Stimulated activated CD4-positive, alpha-beta T cell treated with anti-CD3 and anti-CD28 coated beads, Interleukin-15, amount 100 ng/mL, for 48 hours (primary cell): ENCODE measurements at regions not wholly inside any gene's neighbourhood (a gene's known extent, or its start where the extent isn't known, plus 50 kb on each side); places are given as distances from the start of the nearest gene placed in this dataset.

Experiments
- DNase-seq, 2 donors: peaks; one replicate each; pipeline ENCODE4 v3.0.0-alpha.2; 2020; ENCODE audit warnings: low read depth in 2 of 2

GRCh38 chr6:54716877-54717276 lies 129.7 kb upstream of the FAM83B start:
- DNase-seq, result no peak

DNA sequence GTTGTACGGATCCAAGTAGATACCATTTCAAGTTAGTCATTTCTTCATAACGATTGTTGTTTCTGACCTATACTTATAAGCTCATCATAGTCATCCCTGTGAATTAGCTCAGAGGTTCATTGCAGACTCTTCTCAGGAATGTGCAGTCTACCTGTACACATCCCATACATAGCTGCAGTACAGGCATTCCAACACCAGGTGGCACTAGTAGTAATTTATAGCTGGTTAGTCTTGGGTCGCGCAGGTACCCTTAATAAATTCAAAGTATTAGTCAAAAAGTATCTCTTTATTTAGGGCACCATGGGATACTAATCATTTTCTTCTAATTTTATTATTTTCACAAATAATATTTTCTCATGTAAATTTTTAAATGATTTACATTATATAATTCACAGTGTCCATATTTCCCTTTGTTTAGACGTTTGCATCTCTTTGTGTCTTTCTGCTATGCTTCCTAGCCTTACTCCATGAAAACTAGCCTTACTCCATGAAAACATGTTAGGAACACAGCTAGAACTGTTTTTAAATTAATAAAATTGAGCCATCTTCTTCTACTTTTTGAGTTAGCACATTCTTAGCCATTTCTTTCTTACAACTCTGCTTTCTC lies 128.6 kb upstream of the FAM83B start:
- DNase-seq, result peak; percentile 14 to 36

DNA sequence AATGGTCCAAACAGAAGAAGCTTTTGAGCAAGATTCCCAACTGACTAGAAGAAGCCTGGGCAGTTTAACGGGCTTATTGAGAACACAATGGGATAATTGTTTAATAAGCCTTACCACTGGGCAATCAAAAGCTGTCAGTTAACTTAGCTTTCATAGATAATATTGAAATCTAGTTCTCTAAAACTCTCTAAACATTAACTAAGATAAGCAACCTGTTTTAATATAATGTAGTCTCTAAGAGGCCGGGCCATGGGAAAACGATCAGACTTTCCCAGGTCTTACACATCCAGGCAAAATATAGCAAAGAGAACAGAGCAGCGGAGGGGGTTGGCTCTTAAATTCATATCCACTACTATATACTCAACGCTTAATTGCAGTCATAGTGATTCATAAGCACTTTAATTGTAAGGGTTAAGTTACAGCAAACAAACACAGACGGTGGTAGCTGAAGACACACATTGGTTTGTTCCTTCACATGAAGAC lies 128.0 kb upstream of the FAM83B start:
- DNase-seq, result no peak

GRCh38 chr6:54719131-54719530 lies 127.4 kb upstream of the FAM83B start:
- no peak for DNase-seq

GRCh38 chr6:54719633-54720032 lies 126.9 kb upstream of the FAM83B start:
- DNase-seq, result no peak

DNA sequence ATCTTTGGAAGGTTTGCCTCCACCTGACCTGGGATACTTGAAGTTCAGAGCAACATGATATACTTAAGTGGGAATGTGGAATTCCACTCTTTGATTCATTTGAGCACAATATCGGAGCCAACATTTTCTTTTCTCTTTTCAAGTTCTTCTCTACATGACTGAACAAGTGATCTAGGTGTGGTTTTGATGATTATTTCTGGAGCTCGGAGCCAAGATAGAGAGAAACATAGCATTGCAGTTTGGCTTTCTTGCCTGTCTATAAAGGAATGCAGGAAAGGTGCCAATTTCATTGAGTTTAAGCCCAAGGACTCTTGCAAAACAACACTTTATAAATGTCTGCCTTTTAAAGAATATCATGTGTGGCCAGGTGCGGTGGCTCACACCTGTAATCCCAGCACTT lies 124.2 kb upstream of the FAM83B start:
- DNase-seq, result no peak

DNA sequence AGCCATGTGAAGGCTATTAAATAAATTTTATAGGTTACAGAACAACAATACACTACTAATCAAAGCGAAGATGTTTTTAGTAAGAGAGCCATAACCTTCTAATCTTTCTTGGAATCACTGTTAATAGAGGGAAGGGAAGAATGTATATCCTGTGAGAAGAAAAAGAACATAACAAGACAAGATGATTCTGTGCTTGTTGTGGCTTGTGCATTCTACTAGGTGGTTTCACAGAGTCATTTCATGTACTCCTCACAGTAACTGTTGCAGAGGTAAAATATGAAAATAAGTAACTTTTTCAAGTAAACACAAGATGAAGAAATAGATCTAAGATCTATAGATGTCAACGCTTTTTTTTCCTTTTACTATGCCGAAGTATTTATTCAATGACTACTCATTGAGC lies 116.9 kb upstream of the FAM83B start:
- DNase-seq, result no peak

- DNase-seq, result no peak
Measured at GRCh38 chr6:54730767-54731630, 115.6 kb upstream of the FAM83B start.

GRCh38 chr6:54737247-54737646 lies 109.3 kb upstream of the FAM83B start:
- DNase-seq, result no peak

GRCh38 chr6:54747955-54748354 lies 98.6 kb upstream of the FAM83B start:
- no peak for DNase-seq

DNA sequence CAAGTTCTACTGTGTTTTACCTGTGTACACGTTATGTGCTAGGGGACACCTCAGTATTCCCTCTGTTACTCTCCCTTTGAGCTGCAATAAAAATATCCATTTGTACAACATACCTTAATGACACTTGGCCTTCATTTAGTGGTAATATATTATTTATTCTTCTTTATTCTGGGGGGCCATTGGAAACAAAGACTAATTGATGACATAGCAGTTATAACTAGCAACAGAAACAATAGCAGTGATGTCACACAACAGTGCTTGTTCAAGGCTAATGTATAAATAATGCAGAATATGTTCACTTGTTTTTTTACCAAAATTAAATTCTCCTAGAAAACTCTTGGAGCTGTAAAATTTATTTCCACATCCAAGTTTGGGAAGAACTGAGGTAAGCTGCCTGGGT lies 92.2 kb upstream of the FAM83B start:
- no peak for DNase-seq

- no peak for DNase-seq
Measured at GRCh38 chr6:54758340-54758739, 88.2 kb upstream of the FAM83B start.

DNA sequence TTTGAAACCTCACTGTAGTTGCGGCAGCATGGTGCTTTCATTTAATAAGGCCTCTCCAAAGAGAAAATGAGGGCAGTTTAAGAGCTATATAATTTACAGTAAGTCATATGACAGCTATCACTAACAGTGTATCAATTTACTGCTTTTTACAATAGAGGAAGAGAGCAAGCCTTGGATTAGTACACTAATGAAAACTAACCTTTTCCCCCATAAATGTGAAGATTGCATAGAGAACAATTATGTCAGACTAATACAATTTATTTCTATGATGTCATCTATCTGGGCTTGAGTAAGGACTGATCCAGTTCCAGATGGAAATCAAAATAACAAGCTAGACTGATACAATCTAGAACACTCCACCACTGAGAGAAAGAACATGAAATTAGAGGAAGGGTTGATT lies 78.1 kb upstream of the FAM83B start:
- no peak for DNase-seq

GRCh38 chr6:54770328-54770727 lies 76.2 kb upstream of the FAM83B start:
- DNase-seq, result no peak

GRCh38 chr6:54771968-54772367 lies 74.6 kb upstream of the FAM83B start:
- no peak for DNase-seq

- no peak for DNase-seq
Measured at GRCh38 chr6:54772610-54773009, 74.0 kb upstream of the FAM83B start.

DNA sequence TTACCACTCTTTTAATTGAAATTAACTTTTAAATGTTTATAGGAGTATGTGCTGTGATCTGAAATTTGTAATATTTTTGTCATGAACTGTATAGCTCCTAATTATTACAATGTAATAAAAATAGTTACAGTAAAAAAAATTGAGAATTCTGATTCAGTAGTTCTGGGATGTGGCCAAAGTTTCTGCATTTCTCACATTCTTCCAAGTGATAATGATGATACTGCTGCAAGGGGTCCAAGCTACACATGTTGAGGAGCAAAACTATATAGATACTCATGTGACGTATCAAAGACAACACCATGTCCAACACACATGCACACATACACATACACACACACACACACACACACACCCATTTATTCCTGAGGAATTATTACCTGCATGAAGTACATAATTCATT lies 71.0 kb upstream of the FAM83B start:
- DNase-seq, result no peak

DNA sequence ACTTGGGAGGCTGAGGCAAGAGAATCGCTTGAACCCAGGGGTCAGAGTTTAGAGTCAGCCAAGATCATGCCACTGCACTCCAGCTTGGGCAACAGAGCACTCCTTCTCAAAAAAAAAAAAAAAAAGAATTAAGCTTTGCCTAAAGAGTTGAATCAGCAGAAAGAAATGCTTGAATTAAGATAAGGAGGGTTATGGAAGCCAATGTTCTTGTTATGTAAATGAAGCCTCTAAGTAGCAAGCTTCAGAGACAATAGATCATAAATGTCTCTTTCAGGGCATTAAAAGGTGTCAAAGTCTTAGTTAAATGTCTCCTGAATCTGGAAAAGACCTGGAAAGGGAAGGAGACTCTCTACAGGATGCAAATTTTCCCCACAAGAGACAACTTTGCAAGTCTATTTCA lies 69.7 kb upstream of the FAM83B start:
- no peak for DNase-seq

GRCh38 chr6:54778731-54779130 lies 67.8 kb upstream of the FAM83B start:
- no peak for DNase-seq

GRCh38 chr6:54784011-54784410 lies 62.6 kb upstream of the FAM83B start:
- no peak for DNase-seq

DNA sequence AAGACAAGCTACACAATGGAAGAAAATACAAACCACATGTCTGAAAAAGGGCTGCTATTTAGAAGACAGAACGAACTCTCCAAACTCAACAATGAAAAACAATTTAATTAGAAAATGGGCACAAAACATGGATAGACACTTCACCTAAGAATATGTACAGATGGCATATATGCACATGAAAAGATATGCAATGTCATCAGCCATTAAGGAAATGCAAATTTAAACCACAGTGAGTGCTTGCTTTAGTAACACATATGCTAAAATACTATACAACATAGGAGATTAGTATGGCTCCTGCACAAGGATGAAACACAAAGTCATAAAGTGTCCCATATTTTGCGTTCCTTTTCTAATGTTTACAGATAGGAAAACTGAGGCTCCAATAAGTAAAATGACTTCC lies 60.4 kb upstream of the FAM83B start:
- DNase-seq, result no peak

- DNase-seq, result no peak
Measured at GRCh38 chr6:54787825-54788224, 58.7 kb upstream of the FAM83B start.
